Chondrocyte (in vitro differentiated cells): ENCODE measurements at regions not wholly inside any gene's neighbourhood (a gene's known extent, or its start where the extent isn't known, plus 50 kb on each side); places are given as distances from the start of the nearest gene placed in this dataset.

Experiments used
- DNase-seq: peaks from one replicate; pipeline ENCODE4 v3.0.0; 2021; ENCODE audit warnings: mixed read lengths, low spot score
- H3K27ac Mint-ChIP-seq: one replicate; pipeline ENCODE4 v1.8.0; 2021; ENCODE audit warnings: mild to moderate bottlenecking, moderate library complexity, mixed read lengths; ENCODE audit not compliant: unreplicated experiment
- H3K27me3 Mint-ChIP-seq: 2 replicates; pipeline ENCODE4 v1.8.0; 2021; ENCODE audit warnings: low read depth, mixed read lengths
- H3K36me3 Mint-ChIP-seq: 2 replicates; pipeline ENCODE4 v1.8.0; 2021; ENCODE audit warnings: low read depth, mixed read lengths
- H3K4me1 Mint-ChIP-seq: 2 replicates; pipeline ENCODE4 v1.8.0; 2021; ENCODE audit warnings: low read depth, mild to moderate bottlenecking, mixed read lengths
- H3K4me3 Mint-ChIP-seq: one replicate; pipeline ENCODE4 v1.8.0; 2021; ENCODE audit warnings: mild to moderate bottlenecking, moderate library complexity, mixed read lengths; ENCODE audit not compliant: unreplicated experiment
- H3K9me3 Mint-ChIP-seq: 2 replicates; pipeline ENCODE4 v1.8.0; 2021; ENCODE audit warnings: low read depth, mixed read lengths
- CTCF ChIP-seq: fragments of 200-600 bp; sonication (generic); IDR thresholded peaks from 2 replicates; pipeline ENCODE4 v1.5.0; 2021; ENCODE audit warnings: antibody characterized with exemption, mild to moderate bottlenecking, moderate library complexity

- Mint-ChIP-seq H3K4me3 (no peak overlapping the region), H3K27me3 (peaks cover 1% of the 10 kb centered on the region), H3K4me1 (no peaks in the 10 kb centered on the region), H3K27ac (no peak overlapping the region), H3K36me3 (no peaks in the 10 kb centered on the region), H3K9me3 (peaks cover 18% of the 10 kb centered on the region)
- no peak for TF ChIP-seq CTCF
- DNase-seq, result no peak
These were observed 50.5 kb upstream of the GRIN2A start for GRCh38 chr16:10232757-10233156.

GRCh38 chr16:10239640-10240039 is 57.4 kb upstream of the GRIN2A start:
- no peak overlapping the region for H3K27ac Mint-ChIP-seq
- H3K27me3 Mint-ChIP-seq, result peaks cover 1% of the 10 kb centered on the region
- no peaks in the 10 kb centered on the region for H3K4me1 Mint-ChIP-seq
- no peak for TF ChIP-seq CTCF
- no peak overlapping the region for H3K4me3 Mint-ChIP-seq
- H3K36me3 Mint-ChIP-seq, result no peaks in the 10 kb centered on the region
- H3K9me3 Mint-ChIP-seq, result no peaks in the 10 kb centered on the region
- DNase-seq, result no peak

- no peak for TF ChIP-seq CTCF
- DNase-seq, result no peak
- H3K27ac Mint-ChIP-seq, result no peak overlapping the region
These were observed 58.8 kb upstream of the GRIN2A start for GRCh38 chr16:10240854-10241613.

GRCh38 chr16:10242097-10242496 is 59.9 kb upstream of the GRIN2A start:
- no peaks in the 10 kb centered on the region for H3K4me1 Mint-ChIP-seq
- H3K27me3 Mint-ChIP-seq, result peaks cover 1% of the 10 kb centered on the region
- H3K27ac Mint-ChIP-seq, result no peak overlapping the region

More at GRCh38 chr16:10240854-10241613, 58.8 kb upstream of the GRIN2A start:
- Mint-ChIP-seq H3K9me3 (no peaks in the 10 kb centered on the region), H3K27me3 (peaks cover 1% of the 10 kb centered on the region), H3K4me3 (no peak overlapping the region), H3K4me1 (no peaks in the 10 kb centered on the region), H3K36me3 (no peaks in the 10 kb centered on the region)

GRCh38 chr16:10242916-10243315 is 60.7 kb upstream of the GRIN2A start:
- no peak for TF ChIP-seq CTCF
- peaks cover 1% of the 10 kb centered on the region for H3K27me3 Mint-ChIP-seq

More at GRCh38 chr16:10242097-10242496, 59.9 kb upstream of the GRIN2A start:
- H3K36me3 Mint-ChIP-seq, result no peaks in the 10 kb centered on the region
- no peaks in the 10 kb centered on the region for H3K9me3 Mint-ChIP-seq
- no peak for TF ChIP-seq CTCF
- DNase-seq, result no peak
- H3K4me3 Mint-ChIP-seq, result no peak overlapping the region

More at GRCh38 chr16:10242916-10243315, 60.7 kb upstream of the GRIN2A start:
- Mint-ChIP-seq H3K4me1 (no peaks in the 10 kb centered on the region), H3K27ac (no peak overlapping the region), H3K9me3 (no peaks in the 10 kb centered on the region), H3K4me3 (no peak overlapping the region), H3K36me3 (no peaks in the 10 kb centered on the region)
- no peak for DNase-seq
